Astrocyte (in vitro differentiated cells and primary cell): ENCODE measurements at regions not wholly inside any gene's neighbourhood (a gene's known extent, or its start where the extent isn't known, plus 50 kb on each side); places are given as distances from the start of the nearest gene placed in this dataset.

Source experiments
- DNase-seq: peaks from one replicate; pipeline ENCODE4 v3.0.0-alpha.2; 2010; ENCODE audit warnings: low read depth
- FAIRE-seq: peaks from 2 replicates; lab custom pipeline; 2011; peaks lifted over from hg19 to GRCh38; lab: Jason Lieb, UNC
- H2AFZ ChIP-seq: 2 replicates; pipeline ENCODE4 v1.6.0; 2012; ENCODE audit warnings: low read depth, low read length, inconsistent platforms
- H3K27ac ChIP-seq: 2 replicates; pipeline ENCODE4 v1.5.1; 2011; ENCODE audit warnings: low read depth, low read length, inconsistent platforms
- H3K27me3 ChIP-seq: 2 replicates; pipeline ENCODE4 v1.6.0; 2011; ENCODE audit warnings: low read length, inconsistent platforms; ENCODE audit not compliant: insufficient read depth
- H3K36me3 ChIP-seq: 2 replicates; pipeline ENCODE4 v1.5.1; 2011; ENCODE audit warnings: low read length, inconsistent platforms; ENCODE audit not compliant: insufficient read depth
- H3K4me1 ChIP-seq: 2 replicates; pipeline ENCODE4 v1.5.1; 2011; ENCODE audit warnings: low read length, inconsistent platforms; ENCODE audit not compliant: insufficient read depth
- H3K4me2 ChIP-seq: 2 replicates; pipeline ENCODE4 v1.6.0; 2012; ENCODE audit warnings: low read length, inconsistent platforms
- H3K4me3 ChIP-seq: 2 replicates; pipeline ENCODE4 v1.5.1; 2011; ENCODE audit warnings: low read depth, mild to moderate bottlenecking, low read length, inconsistent platforms; ENCODE audit not compliant: insufficient read depth
- H3K79me2 ChIP-seq: 2 replicates; pipeline ENCODE4 v1.6.0; 2012; ENCODE audit warnings: mild to moderate bottlenecking, low read length, inconsistent platforms; ENCODE audit not compliant: insufficient read depth
- H3K9ac ChIP-seq: 2 replicates; pipeline ENCODE4 v1.6.0; 2012; ENCODE audit warnings: mild to moderate bottlenecking, low read length, inconsistent platforms
- H3K9me3 ChIP-seq: 2 replicates; pipeline ENCODE4 v1.5.1; 2012; ENCODE audit warnings: low read depth, mild to moderate bottlenecking, low read length, inconsistent platforms; ENCODE audit not compliant: insufficient read depth
- H4K20me1 ChIP-seq: 2 replicates; pipeline ENCODE4 v1.6.0; 2012; ENCODE audit warnings: low read length, inconsistent platforms; ENCODE audit not compliant: insufficient read depth
- H3K27ac Mint-ChIP-seq: one replicate; pipeline ENCODE4 v1.8.0; 2021; ENCODE audit warnings: mild to moderate bottlenecking, mixed read lengths; ENCODE audit not compliant: unreplicated experiment
- H3K27me3 Mint-ChIP-seq: one replicate; pipeline ENCODE4 v1.8.0; 2021; ENCODE audit warnings: low read depth, mixed read lengths; ENCODE audit not compliant: unreplicated experiment
- H3K36me3 Mint-ChIP-seq: one replicate; pipeline ENCODE4 v1.8.0; 2021; ENCODE audit warnings: low read depth, mixed read lengths; ENCODE audit not compliant: unreplicated experiment
- H3K4me1 Mint-ChIP-seq: one replicate; pipeline ENCODE4 v1.8.0; 2021; ENCODE audit warnings: low read depth, mixed read lengths; ENCODE audit not compliant: unreplicated experiment
- H3K4me3 Mint-ChIP-seq: one replicate; pipeline ENCODE4 v1.8.0; 2021; ENCODE audit warnings: mild to moderate bottlenecking, moderate library complexity, mixed read lengths; ENCODE audit not compliant: unreplicated experiment
- H3K9me3 Mint-ChIP-seq: one replicate; pipeline ENCODE4 v1.8.0; 2021; ENCODE audit warnings: mild to moderate bottlenecking, mixed read lengths; ENCODE audit not compliant: unreplicated experiment
- CTCF ChIP-seq: IDR thresholded peaks from 2 replicates; pipeline ENCODE4 v1.5.1; 2011; ENCODE audit warnings: low read depth, mild to moderate bottlenecking, inconsistent platforms, low read length, moderate library complexity; ENCODE audit not compliant: insufficient read depth
- EZH2 ChIP-seq: IDR thresholded peaks from 2 replicates; pipeline ENCODE4 v1.6.1; 2012; ENCODE audit warnings: mild to moderate bottlenecking, low read length, inconsistent platforms; ENCODE audit not compliant: insufficient read depth

GRCh38 chr3:70876154-70876553 lies 563.7 kb upstream of the MDFIC2 start:
- FAIRE-seq (no peak), DNase-seq (no peak)
- H3K4me2 ChIP-seq = no peak overlapping the region
- H3K9me3 Mint-ChIP-seq = peaks cover 11% of the 10 kb centered on the region
- no peaks in the 10 kb centered on the region for H3K36me3 ChIP-seq
- H3K9ac ChIP-seq = no peak overlapping the region
- peaks cover 6% of the 10 kb centered on the region for H3K27me3 Mint-ChIP-seq
- no peaks in the 10 kb centered on the region for H4K20me1 ChIP-seq
- H3K9me3 ChIP-seq = peaks cover 3% of the 10 kb centered on the region
- no peaks in the 10 kb centered on the region for H3K79me2 ChIP-seq
- no peak overlapping the region for H3K27ac Mint-ChIP-seq
- no peaks in the 10 kb centered on the region for H3K4me1 ChIP-seq
- H3K27ac ChIP-seq = no peak overlapping the region
- no peak overlapping the region for H3K4me3 ChIP-seq
- H3K4me3 Mint-ChIP-seq = no peak overlapping the region
- TF ChIP-seq EZH2 = no peak
- no peak for TF ChIP-seq CTCF
- no peaks in the 10 kb centered on the region for H3K27me3 ChIP-seq
- H2AFZ ChIP-seq = no peak overlapping the region
- H3K36me3 Mint-ChIP-seq = peaks cover 1% of the 10 kb centered on the region
- H3K4me1 Mint-ChIP-seq = peaks cover 7% of the 10 kb centered on the region

- FAIRE-seq = no peak
- no peak overlapping the region for H3K27ac Mint-ChIP-seq
- H3K36me3 ChIP-seq = no peaks in the 10 kb centered on the region
These were observed 561.8 kb upstream of the MDFIC2 start for GRCh38 chr3:70874196-70874595.

More at GRCh38 chr3:70874196-70874595, 561.8 kb upstream of the MDFIC2 start:
- H3K9me3 Mint-ChIP-seq = peaks cover 11% of the 10 kb centered on the region
- peaks cover 1% of the 10 kb centered on the region for H3K36me3 Mint-ChIP-seq
- no peak overlapping the region for H3K4me3 Mint-ChIP-seq
- no peaks in the 10 kb centered on the region for H4K20me1 ChIP-seq
- no peak for TF ChIP-seq CTCF
- no peak for TF ChIP-seq EZH2
- no peak overlapping the region for H3K4me2 ChIP-seq
- no peaks in the 10 kb centered on the region for H3K27me3 Mint-ChIP-seq
- H3K79me2 ChIP-seq = no peaks in the 10 kb centered on the region
- DNase-seq = no peak
- H2AFZ ChIP-seq = no peak overlapping the region
- H3K9me3 ChIP-seq = peaks cover 3% of the 10 kb centered on the region
- no peak overlapping the region for H3K9ac ChIP-seq
- no peaks in the 10 kb centered on the region for H3K27me3 ChIP-seq
- H3K27ac ChIP-seq = no peak overlapping the region
- peaks cover 7% of the 10 kb centered on the region for H3K4me1 Mint-ChIP-seq
- H3K4me3 ChIP-seq = no peak overlapping the region
- H3K4me1 ChIP-seq = no peaks in the 10 kb centered on the region
